Hepatocyte (in vitro differentiated cells): ENCODE measurements at regions not wholly inside any gene's neighbourhood (a gene's known extent, or its start where the extent isn't known, plus 50 kb on each side); places are given as distances from the start of the nearest gene placed in this dataset.

Source experiments
- DNase-seq: peaks from one replicate; pipeline ENCODE4 v3.0.0-alpha.2; 2016; ENCODE audit warnings: low spot score
- H2AFZ ChIP-seq: fragments of 200-600 bp; sonication (generic); 2 replicates; pipeline ENCODE4 v1.6.0; 2016; ENCODE audit warnings: antibody characterized with exemption, mild to moderate bottlenecking
- H3K27ac ChIP-seq: fragments of 200-600 bp; sonication (generic); 2 replicates; pipeline ENCODE4 v1.5.1; 2016; ENCODE audit warnings: mild to moderate bottlenecking
- H3K27me3 ChIP-seq: fragments of 200-600 bp; sonication (generic); 2 replicates; pipeline ENCODE4 v1.6.1; 2016
- H3K36me3 ChIP-seq: fragments of 200-600 bp; sonication (generic); replicated peaks from 2 replicates; pipeline ENCODE4 v1.5.1; 2016; ENCODE audit warnings: low read depth; ENCODE audit not compliant: insufficient read depth
- H3K4me1 ChIP-seq: fragments of 200-600 bp; sonication (generic); 2 replicates; pipeline ENCODE4 v1.5.1; 2016; ENCODE audit warnings: mild to moderate bottlenecking, moderate library complexity; ENCODE audit not compliant: insufficient read depth
- H3K4me2 ChIP-seq: fragments of 200-600 bp; sonication (generic); 2 replicates; pipeline ENCODE4 v1.6.0; 2016
- H3K4me3 ChIP-seq: fragments of 200-600 bp; sonication (generic); 2 replicates; pipeline ENCODE4 v1.5.1; 2016; ENCODE audit warnings: mild to moderate bottlenecking
- H3K79me2 ChIP-seq: fragments of 200-600 bp; sonication (generic); 2 replicates; pipeline ENCODE4 v1.6.0; 2017; ENCODE audit warnings: mild to moderate bottlenecking
- H3K9me2 ChIP-seq: fragments of 200-600 bp; sonication (generic); replicated peaks from 2 replicates; pipeline ENCODE4 v1.6.0; 2017; ENCODE audit warnings: mild to moderate bottlenecking; ENCODE audit not compliant: insufficient read depth
- H3K9me3 ChIP-seq: fragments of 200-600 bp; sonication (generic); 2 replicates; pipeline ENCODE4 v1.5.1; 2016; ENCODE audit warnings: low read depth, mild to moderate bottlenecking
- H4K20me1 ChIP-seq: fragments of 200-600 bp; sonication (generic); 2 replicates; pipeline ENCODE4 v1.6.0; 2016; ENCODE audit warnings: mild to moderate bottlenecking; ENCODE audit not compliant: insufficient read depth, poor library complexity, severe bottlenecking
- EZH2 ChIP-seq: fragments of 200-600 bp; sonication (generic); IDR thresholded peaks from 2 replicates; pipeline ENCODE4 v1.6.1; 2016; ENCODE audit warnings: antibody characterized with exemption, mild to moderate bottlenecking, borderline replicate concordance
- EZH2phosphoT487 ChIP-seq: fragments of 200-600 bp; sonication (generic); IDR thresholded peaks from one replicate; pipeline ENCODE4 v1.6.1; 2018; ENCODE audit warnings: antibody characterized with exemption, mild to moderate bottlenecking, low read depth, moderate library complexity; ENCODE audit not compliant: unreplicated experiment, severe bottlenecking
- WGBS: methylation state at CpG from one replicate; pipeline ENCODE4 v1.1.6; 2016; ENCODE audit warnings: low lambda C conversion rate; ENCODE audit errors: missing lambda C conversion rate; 5-methylcytosine and 5-hydroxymethylcytosine counted together
- TF ChIP-seq, protein P1 (sequence below): fragments of 200-600 bp; sonication (generic); IDR thresholded peaks from 2 replicates; pipeline ENCODE4 v1.5.1; 2016; ENCODE audit warnings: antibody characterized with exemption, mild to moderate bottlenecking; ENCODE audit not compliant: poor library complexity

GRCh38 chr6:3603340-3604130 lies 146.7 kb upstream of the SLC22A23 start:
- H3K79me2 ChIP-seq: no peaks in the 10 kb centered on the region
- H3K4me3 ChIP-seq: no peak overlapping the region
- no peaks in the 10 kb centered on the region for H3K4me1 ChIP-seq
- no peak for TF ChIP-seq EZH2
- no peak for TF ChIP-seq EZH2phosphoT487
- TF ChIP-seq, protein P1, sequence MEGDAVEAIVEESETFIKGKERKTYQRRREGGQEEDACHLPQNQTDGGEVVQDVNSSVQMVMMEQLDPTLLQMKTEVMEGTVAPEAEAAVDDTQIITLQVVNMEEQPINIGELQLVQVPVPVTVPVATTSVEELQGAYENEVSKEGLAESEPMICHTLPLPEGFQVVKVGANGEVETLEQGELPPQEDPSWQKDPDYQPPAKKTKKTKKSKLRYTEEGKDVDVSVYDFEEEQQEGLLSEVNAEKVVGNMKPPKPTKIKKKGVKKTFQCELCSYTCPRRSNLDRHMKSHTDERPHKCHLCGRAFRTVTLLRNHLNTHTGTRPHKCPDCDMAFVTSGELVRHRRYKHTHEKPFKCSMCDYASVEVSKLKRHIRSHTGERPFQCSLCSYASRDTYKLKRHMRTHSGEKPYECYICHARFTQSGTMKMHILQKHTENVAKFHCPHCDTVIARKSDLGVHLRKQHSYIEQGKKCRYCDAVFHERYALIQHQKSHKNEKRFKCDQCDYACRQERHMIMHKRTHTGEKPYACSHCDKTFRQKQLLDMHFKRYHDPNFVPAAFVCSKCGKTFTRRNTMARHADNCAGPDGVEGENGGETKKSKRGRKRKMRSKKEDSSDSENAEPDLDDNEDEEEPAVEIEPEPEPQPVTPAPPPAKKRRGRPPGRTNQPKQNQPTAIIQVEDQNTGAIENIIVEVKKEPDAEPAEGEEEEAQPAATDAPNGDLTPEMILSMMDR: no peak
- no peak for DNase-seq
- H3K4me2 ChIP-seq: no peak overlapping the region
- H2AFZ ChIP-seq: no peak overlapping the region
- H3K9me3 ChIP-seq: no peaks in the 10 kb centered on the region
- WGBS: 98% methylated on average over 5 of the region's 5 CpGs
- H3K9me2 ChIP-seq: no peaks in the 10 kb centered on the region
- H4K20me1 ChIP-seq: no peaks in the 10 kb centered on the region
- no peak overlapping the region for H3K27ac ChIP-seq
- no peaks in the 10 kb centered on the region for H3K36me3 ChIP-seq
- H3K27me3 ChIP-seq: no peaks in the 10 kb centered on the region

- no peak overlapping the region for H3K4me2 ChIP-seq
- no peak overlapping the region for H3K4me3 ChIP-seq
- no peaks in the 10 kb centered on the region for H3K9me2 ChIP-seq
- H3K4me1 ChIP-seq: no peaks in the 10 kb centered on the region
- DNase-seq: no peak
- TF ChIP-seq, protein P1: no peak
- H3K9me3 ChIP-seq: no peaks in the 10 kb centered on the region
- H3K27me3 ChIP-seq: no peaks in the 10 kb centered on the region
- 98% methylated on average over 3 of the region's 3 CpGs for WGBS
- H4K20me1 ChIP-seq: no peaks in the 10 kb centered on the region
- no peaks in the 10 kb centered on the region for H3K79me2 ChIP-seq
- H3K27ac ChIP-seq: no peak overlapping the region
- H3K36me3 ChIP-seq: no peaks in the 10 kb centered on the region
- no peak overlapping the region for H2AFZ ChIP-seq
Observed at GRCh38 chr6:3601570-3601969, 144.7 kb upstream of the SLC22A23 start.

- Histone ChIP-seq H3K4me2 (no peak overlapping the region), H3K4me3 (no peak overlapping the region), H4K20me1 (no peaks in the 10 kb centered on the region), H2AFZ (no peak overlapping the region), H3K27ac (no peak overlapping the region), H3K9me2 (no peaks in the 10 kb centered on the region), H3K79me2 (no peaks in the 10 kb centered on the region), H3K36me3 (no peaks in the 10 kb centered on the region), H3K9me3 (no peaks in the 10 kb centered on the region), H3K27me3 (no peaks in the 10 kb centered on the region), H3K4me1 (no peaks in the 10 kb centered on the region)
- WGBS: 90% methylated on average over 4 of the region's 4 CpGs
- no peak for DNase-seq
- TF ChIP-seq, protein P1: no peak
- TF ChIP-seq EZH2phosphoT487: no peak
Observed at GRCh38 chr6:3597500-3598064, 140.7 kb upstream of the SLC22A23 start.
